Body of pancreas (tissue), 4 donors: ENCODE measurements at regions not wholly inside any gene's neighbourhood (a gene's known extent, or its start where the extent isn't known, plus 50 kb on each side); places are given as distances from the start of the nearest gene placed in this dataset.

Experiments used
- CTCF ChIP-seq, 7 experiments: fragments of 450-650 bp in 4 of 7; fragments of 200-600 bp in 3 of 7; sonication (generic) in 3 of 7; IDR thresholded peaks; one replicate each; pipeline ENCODE4 v1.5.1; 2016 to 2019; ENCODE audit warnings: antibody characterized with exemption in 7 of 7
- POLR2A ChIP-seq, 3 donors: fragments of 450-650 bp; IDR thresholded peaks; one replicate each; pipeline ENCODE4 v1.6.1; 2016; ENCODE audit warnings: antibody characterized with exemption in 3 of 3, mild to moderate bottlenecking in 2 of 3

GRCh38 chrX:124747295-124747694, 400.9 kb downstream of the SH2D1A start:
- no peak for TF ChIP-seq POLR2A (IDR thresholded peaks at IDR 0.05)
- no peak for TF ChIP-seq CTCF (IDR thresholded peaks at IDR 0.05)
